H1 (cell line): ENCODE measurements at regions not wholly inside any gene's neighbourhood (a gene's known extent, or its start where the extent isn't known, plus 50 kb on each side); places are given as distances from the start of the nearest gene placed in this dataset.

Experiments
- CTCF ChIA-PET: fragments of 300-600 bp; sonication (Branson Sonifier 250); formaldehyde crosslinking; loops from one replicate; lab custom pipeline; 2021; ENCODE audit not compliant: partially characterized antibody; lab: Charles Lee
- POLR2A ChIA-PET: fragments of 300-600 bp; sonication (Branson Sonifier 250); formaldehyde crosslinking; loops from one replicate; lab custom pipeline; 2021; ENCODE audit warnings: inconsistent platforms; ENCODE audit not compliant: partially characterized antibody; lab: Charles Lee
- DNase-seq, 2 experiments: peaks; one replicate each; pipeline versions ENCODE4 v3.0.0 to v3.0.0-alpha.2; 2010 to 2022; ENCODE audit warnings: low spot score in 2 of 2, low read depth in 1 of 2, mixed read lengths in 1 of 2
- FAIRE-seq: peaks from 2 replicates; lab custom pipeline; 2011; peaks lifted over from hg19 to GRCh38; lab: Jason Lieb, UNC
- H2AFZ ChIP-seq: 2 replicates; pipeline ENCODE4 v1.8.1; 2012; ENCODE audit warnings: low read length, inconsistent platforms
- H2AK5ac ChIP-seq: 2 replicates; pipeline ENCODE4 v1.6.1; 2013; ENCODE audit warnings: low read depth, low read length
- H2BK120ac ChIP-seq: replicated peaks from 2 replicates; pipeline ENCODE3; 2013; ENCODE audit warnings: low read depth, low read length, inconsistent platforms
- H2BK12ac ChIP-seq: 2 replicates; pipeline ENCODE4 v1.6.1; 2013; ENCODE audit warnings: low read depth, low read length
- H2BK15ac ChIP-seq: 2 replicates; pipeline ENCODE4 v1.6.1; 2013; ENCODE audit warnings: low read length
- H2BK20ac ChIP-seq: 2 replicates; pipeline ENCODE4 v1.6.1; 2013; ENCODE audit warnings: low read length
- H2BK5ac ChIP-seq: 2 replicates; pipeline ENCODE4 v1.6.1; 2013; ENCODE audit warnings: low read depth, low read length
- H3K14ac ChIP-seq: 2 replicates; pipeline ENCODE4 v1.6.1; 2013; ENCODE audit warnings: inconsistent platforms; ENCODE audit not compliant: insufficient read length
- H3K18ac ChIP-seq: 2 replicates; pipeline ENCODE4 v1.6.1; 2013; ENCODE audit warnings: low read length; ENCODE audit errors: extremely low read depth
- H3K23ac ChIP-seq: 2 replicates; pipeline ENCODE4 v1.6.1; 2013; ENCODE audit warnings: inconsistent platforms; ENCODE audit not compliant: insufficient read length
- H3K23me2 ChIP-seq: 2 replicates; pipeline ENCODE4 v1.6.1; 2013; ENCODE audit warnings: low read depth, low read length
- H3K27ac ChIP-seq: 2 replicates; pipeline ENCODE4 v1.6.1; 2011; ENCODE audit warnings: low read depth, low read length, inconsistent platforms
- H3K27me3 ChIP-seq, 4 experiments: replicated peaks in 1 of 4; 1 replicate in 1 of 4; 2 replicates in 3 of 4; pipeline versions ENCODE4 v1.6.1 to v1.8.1; 2011 to 2013; ENCODE audit warnings: low read length in 3 of 4, mild to moderate bottlenecking in 3 of 4, inconsistent platforms in 2 of 4, mixed read lengths in 2 of 4, moderate library complexity in 1 of 4; ENCODE audit not compliant: control insufficient read depth in 3 of 4, insufficient read depth in 3 of 4; ENCODE audit errors: extremely low read depth in 1 of 4
- H3K36me3 ChIP-seq, 4 experiments: 2 replicates each; pipeline versions ENCODE4 v1.6.1 to v1.8.1; 2011 to 2013; ENCODE audit warnings: mild to moderate bottlenecking in 4 of 4, low read length in 3 of 4, moderate library complexity in 2 of 4, control low read depth in 1 of 4, inconsistent platforms in 1 of 4; ENCODE audit not compliant: insufficient read depth in 4 of 4, control insufficient read depth in 2 of 4
- H3K4ac ChIP-seq: replicated peaks from 2 replicates; pipeline ENCODE3; 2013; ENCODE audit warnings: low read length, low read depth, mixed read lengths, inconsistent platforms; ENCODE audit not compliant: insufficient read length
- H3K4me1 ChIP-seq, 4 experiments: replicated peaks in 1 of 4; 1 replicate in 1 of 4; 2 replicates in 3 of 4; pipeline versions ENCODE4 v1.6.1 to v1.8.1; 2011 to 2013; ENCODE audit warnings: low read length in 3 of 4, inconsistent platforms in 2 of 4, mixed read lengths in 1 of 4; ENCODE audit not compliant: insufficient read depth in 4 of 4, control insufficient read depth in 3 of 4
- H3K4me2 ChIP-seq, 2 experiments: 2 replicates each; pipeline versions ENCODE4 v1.6.1 to v1.8.1; 2011 to 2013; ENCODE audit warnings: low read depth in 2 of 2, low read length in 2 of 2, control low read depth in 1 of 2, inconsistent platforms in 1 of 2, mild to moderate bottlenecking in 1 of 2; ENCODE audit not compliant: insufficient read depth in 1 of 2
- H3K4me3 ChIP-seq, 4 experiments: fragments of 200-600, 300-600 bp in 1 of 4; sonication (generic), shearing (Covaris generic), sonication (Bioruptor Twin) in 1 of 4; 2 replicates each; pipeline versions ENCODE4 v1.5.1 to v1.8.1; 2011 to 2016; ENCODE audit warnings: low read length in 4 of 4, low read depth in 3 of 4, control low read depth in 2 of 4, inconsistent platforms in 2 of 4, mild to moderate bottlenecking in 2 of 4, mixed read lengths in 1 of 4, moderate library complexity in 1 of 4; ENCODE audit not compliant: insufficient read depth in 2 of 4; ENCODE audit errors: extremely low read depth in 1 of 4
- H3K56ac ChIP-seq: replicated peaks from 2 replicates; pipeline ENCODE3; 2013; ENCODE audit warnings: low read depth, mild to moderate bottlenecking, mixed read lengths, low read length, inconsistent platforms; ENCODE audit not compliant: insufficient read length
- H3K79me1 ChIP-seq: 2 replicates; pipeline ENCODE4 v1.6.1; 2013; ENCODE audit warnings: low read depth, low read length, control low read depth
- H3K79me2 ChIP-seq, 2 experiments: 2 replicates each; pipeline versions ENCODE4 v1.6.1 to v1.8.1; 2012 to 2013; ENCODE audit warnings: low read length in 2 of 2, mild to moderate bottlenecking in 2 of 2, inconsistent platforms in 1 of 2; ENCODE audit not compliant: insufficient read depth in 2 of 2, control insufficient read depth in 1 of 2
- H3K9ac ChIP-seq, 4 experiments: replicated peaks in 1 of 4; 1 replicate in 1 of 4; 2 replicates in 3 of 4; pipeline versions ENCODE4 v1.6.1 to v1.8.1; 2011 to 2013; ENCODE audit warnings: low read depth in 3 of 4, low read length in 3 of 4, control low read depth in 2 of 4, mild to moderate bottlenecking in 2 of 4, moderate library complexity in 2 of 4, inconsistent platforms in 1 of 4; ENCODE audit errors: extremely low read depth in 1 of 4
- H3K9me3 ChIP-seq, 2 experiments: 2 replicates each; pipeline versions ENCODE4 v1.6.1 to v1.8.1; 2012 to 2013; ENCODE audit warnings: mild to moderate bottlenecking in 2 of 2, moderate library complexity in 2 of 2, control low read depth in 1 of 2, inconsistent platforms in 1 of 2, low read depth in 1 of 2, low read length in 1 of 2, mixed read lengths in 1 of 2; ENCODE audit not compliant: insufficient read depth in 2 of 2
- H4K20me1 ChIP-seq, 2 experiments: replicated peaks in 1 of 2; 2 replicates each; pipeline versions ENCODE3 to v1.8.1; 2011 to 2013; ENCODE audit warnings: inconsistent platforms in 2 of 2, low read length in 2 of 2, mild to moderate bottlenecking in 1 of 2; ENCODE audit not compliant: insufficient read depth in 2 of 2, control insufficient read depth in 1 of 2
- H4K5ac ChIP-seq: 2 replicates; pipeline ENCODE4 v1.6.1; 2013; ENCODE audit warnings: low read length, low read depth, mixed read lengths, inconsistent platforms; ENCODE audit not compliant: insufficient read length
- H4K8ac ChIP-seq: 2 replicates; pipeline ENCODE4 v1.8.0; 2013; ENCODE audit warnings: mild to moderate bottlenecking, moderate library complexity, low read length, inconsistent platforms; ENCODE audit not compliant: insufficient read depth; ENCODE audit errors: extremely low read depth
- H4K91ac ChIP-seq: replicated peaks from 2 replicates; pipeline ENCODE3; 2013; ENCODE audit warnings: low read length, mixed read lengths, inconsistent platforms; ENCODE audit not compliant: insufficient read length
- CBX5 ChIP-seq: fragments of 300-800, 300-1000 bp; sonication (generic); IDR thresholded peaks from 2 replicates; pipeline ENCODE4 v1.7.1; 2016; ENCODE audit warnings: antibody characterized with exemption, low read length, low read depth
- WGBS, 2 experiments: shearing (Covaris generic) in 1 of 2; methylation state at CpG; one replicate each; pipeline versions ENCODE4 v1.1.6 to v1.1.7; 2013 to 2015; ENCODE audit warnings: low lambda C conversion rate in 2 of 2, mixed read lengths in 2 of 2, inconsistent platforms in 1 of 2, low coverage in 1 of 2, missing lambda C conversion rate in 1 of 2; ENCODE audit not compliant: insufficient replicate concordance in 2 of 2, insufficient coverage in 1 of 2, insufficient read length in 1 of 2; ENCODE audit errors: extremely low coverage in 1 of 2, missing lambda C conversion rate in 1 of 2; 5-methylcytosine and 5-hydroxymethylcytosine counted together

DNA sequence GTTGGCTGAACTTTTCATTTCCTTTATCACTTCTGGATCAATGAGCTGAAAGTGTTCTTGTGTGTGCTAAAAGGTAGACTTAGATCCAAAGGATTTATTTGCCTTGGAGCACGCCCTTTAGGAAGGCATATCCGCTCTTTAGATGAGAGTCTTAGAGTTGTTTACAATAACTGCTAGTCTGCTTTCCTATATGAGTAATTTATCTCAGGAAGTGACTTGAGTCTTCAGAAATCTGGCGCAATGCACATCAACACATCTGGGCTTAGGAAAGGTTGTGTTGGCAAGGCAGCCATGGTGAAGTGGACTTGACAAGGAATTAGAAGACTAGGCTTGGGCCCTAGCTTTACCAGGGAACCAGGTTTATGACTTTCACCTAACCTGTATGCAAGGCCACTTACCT is 204.1 kb upstream of the PTGFR start:
- H2BK12ac ChIP-seq: no peak overlapping the region
- H4K5ac ChIP-seq: no peak overlapping the region
- no peak overlapping the region for H3K27ac ChIP-seq
- H3K14ac ChIP-seq: no peak overlapping the region
- H2BK15ac ChIP-seq: no peak overlapping the region
- ChIA-PET CTCF (interaction anchor here (1.5 to 1.8 kb wide), 3 partner anchors 10 to 59 kb away, joined by 3 to 4 read pairs (median 4); no protein-coding TSS in a partner anchor), POLR2A (no interaction called here)
- H3K79me1 ChIP-seq: no peaks in the 10 kb centered on the region
- FAIRE-seq (no peak), DNase-seq (no peak)
- H3K27me3 ChIP-seq: no peaks in the 10 kb centered on the region
- H3K36me3 ChIP-seq: no peaks in the 10 kb centered on the region
- H3K23me2 ChIP-seq: no peaks in the 10 kb centered on the region
- no peak overlapping the region for H4K91ac ChIP-seq
- no peak overlapping the region for H3K56ac ChIP-seq
- no peak overlapping the region for H4K8ac ChIP-seq
- no peak overlapping the region for H3K23ac ChIP-seq
- H3K4ac ChIP-seq: no peak overlapping the region
- H2BK120ac ChIP-seq: no peak overlapping the region
- no peak overlapping the region for H2AFZ ChIP-seq
- H3K9ac ChIP-seq: no peak overlapping the region
- no peaks in the 10 kb centered on the region for H3K9me3 ChIP-seq
- 96% methylated on average over 3 of the region's 3 CpGs; no CpG with 5 or more reads in 1 of the 2 experiments for WGBS, 2 experiments
- H2AK5ac ChIP-seq: no peak overlapping the region
- H2BK20ac ChIP-seq: no peak overlapping the region
- no peak overlapping the region for H3K18ac ChIP-seq
- no peak overlapping the region for H3K4me3 ChIP-seq
- no peaks in the 10 kb centered on the region for H3K79me2 ChIP-seq
- no peak overlapping the region for H2BK5ac ChIP-seq
- H3K4me2 ChIP-seq: no peak overlapping the region
- no peaks in the 10 kb centered on the region for H3K4me1 ChIP-seq
- no peak for TF ChIP-seq CBX5
- no peaks in the 10 kb centered on the region for H4K20me1 ChIP-seq
